Fibroblast of villous mesenchyme (primary cell): ENCODE measurements at regions not wholly inside any gene's neighbourhood (a gene's known extent, or its start where the extent isn't known, plus 50 kb on each side); places are given as distances from the start of the nearest gene placed in this dataset.

Source experiments
- DNase-seq: peaks from one replicate; pipeline ENCODE4 v3.0.0-alpha.2; 2010; ENCODE audit warnings: low read depth
- H3K4me3 ChIP-seq: 2 replicates; pipeline ENCODE4 v1.5.1; 2011; ENCODE audit warnings: low read depth, mild to moderate bottlenecking, low read length
- CTCF ChIP-seq: IDR thresholded peaks from 2 replicates; pipeline ENCODE4 v1.5.1; 2012; ENCODE audit warnings: low read depth, mild to moderate bottlenecking, low read length; ENCODE audit not compliant: insufficient read depth

GRCh38 chr5:160488394-160489325 lies 67.0 kb downstream of the PTTG1 start:
- TF ChIP-seq CTCF: no peak
- no peak overlapping the region for H3K4me3 ChIP-seq
- DNase-seq: no peak

- no peak for DNase-seq
- no peak overlapping the region for H3K4me3 ChIP-seq
- TF ChIP-seq CTCF: no peak
These were observed 69.8 kb downstream of the PTTG1 start for GRCh38 chr5:160491438-160491837.

GRCh38 chr5:160492565-160492964 lies 70.9 kb downstream of the PTTG1 start:
- H3K4me3 ChIP-seq: no peak overlapping the region
- no peak for DNase-seq
- TF ChIP-seq CTCF: no peak

- no peak for TF ChIP-seq CTCF
- DNase-seq: no peak
- H3K4me3 ChIP-seq: no peak overlapping the region
These were observed 72.2 kb downstream of the PTTG1 start for GRCh38 chr5:160493806-160494338.

- no peak for TF ChIP-seq CTCF
- DNase-seq: peak; percentile 52
- H3K4me3 ChIP-seq: no peak overlapping the region
These were observed 72.8 kb downstream of the PTTG1 start for GRCh38 chr5:160494451-160494850.

GRCh38 chr5:160496334-160496733 lies 74.7 kb downstream of the PTTG1 start:
- DNase-seq: no peak
- no peak for TF ChIP-seq CTCF
- no peak overlapping the region for H3K4me3 ChIP-seq
